Psoas muscle (tissue), 7 donors: ENCODE measurements at regions not wholly inside any gene's neighbourhood (a gene's known extent, or its start where the extent isn't known, plus 50 kb on each side); places are given as distances from the start of the nearest gene placed in this dataset.

Source experiments
- ATAC-seq, 4 donors: fragments of 200-7000 bp; cut with Tn5 transposase; one replicate each; pipeline ENCODE4 v1.9.1; 2020; ENCODE audit warnings: moderate library complexity in 3 of 4, mild to moderate bottlenecking in 2 of 4
- DNase-seq, 2 donors: peaks; one replicate each; pipeline ENCODE4 v3.0.0-alpha.2; 2020
- H3K27ac ChIP-seq: fragments of 200-600 bp; one replicate; pipeline ENCODE4 v1.8.0; 2022
- H3K27me3 ChIP-seq, 3 donors: fragments of 200-600 bp in 1 of 3; one replicate each; pipeline versions ENCODE4 v1.6.1 to v1.8.0; 2013 to 2022; ENCODE audit warnings: low read length in 2 of 3, mild to moderate bottlenecking in 2 of 3, moderate library complexity in 1 of 3; ENCODE audit not compliant: insufficient read depth in 3 of 3
- H3K36me3 ChIP-seq, 2 donors: fragments of 200-600 bp in 1 of 2; one replicate each; pipeline versions ENCODE4 v1.6.1 to v1.8.0; 2013 to 2022; ENCODE audit warnings: low read depth in 1 of 2, mild to moderate bottlenecking in 1 of 2, moderate library complexity in 1 of 2; ENCODE audit not compliant: insufficient read depth in 1 of 2
- H3K4me1 ChIP-seq: fragments of 200-600 bp; one replicate; pipeline ENCODE4 v1.8.0; 2022
- H3K4me3 ChIP-seq: fragments of 200-600 bp; one replicate; pipeline ENCODE4 v1.8.0; 2022; ENCODE audit warnings: mild to moderate bottlenecking
- H3K9me3 ChIP-seq: fragments of 200-600 bp; one replicate; pipeline ENCODE4 v1.8.0; 2022
- WGBS, 3 donors: extraction: QIAGEN DNeasy Blood & Tissue Kit; methylation state at CpG; one replicate each; pipeline versions ENCODE4 v1.1.6 to v1.1.7; 2013; 5-methylcytosine and 5-hydroxymethylcytosine counted together
- intact Hi-C, 2 donors: fragments of 100-400 bp; cut with DNase I; formaldehyde crosslinking; loops; one replicate each; pipeline versions ENCODE4 v1.11.0 to v1.14.2; 2022
- TF ChIP-seq, protein P1 (sequence below): fragments of 200-600 bp; IDR thresholded peaks from one replicate; pipeline ENCODE4 v1.8.0; 2022; ENCODE audit warnings: antibody characterized with exemption
- donor health status: healthy with polysubstance abuse.
- donor health status: DM: no; HTN: no; CAD: no; lungs with moderate emphysema.
- donor health status: Bipolar disorder and iron deficiency.
- donor health status: healthy.
- donor health status: DM: yes; HTN: yes; CAD: no.
- donor health status: DM: no; HTN: no; CAD: no.
- donor health status: DM: yes; HTN: yes; CAD: no.

- H3K4me3 ChIP-seq: no peak overlapping the region
- 86 to 88% (median 86%) methylated on average over 1 of the region's 1 CpG for WGBS, 3 donors
- TF ChIP-seq, protein P1, sequence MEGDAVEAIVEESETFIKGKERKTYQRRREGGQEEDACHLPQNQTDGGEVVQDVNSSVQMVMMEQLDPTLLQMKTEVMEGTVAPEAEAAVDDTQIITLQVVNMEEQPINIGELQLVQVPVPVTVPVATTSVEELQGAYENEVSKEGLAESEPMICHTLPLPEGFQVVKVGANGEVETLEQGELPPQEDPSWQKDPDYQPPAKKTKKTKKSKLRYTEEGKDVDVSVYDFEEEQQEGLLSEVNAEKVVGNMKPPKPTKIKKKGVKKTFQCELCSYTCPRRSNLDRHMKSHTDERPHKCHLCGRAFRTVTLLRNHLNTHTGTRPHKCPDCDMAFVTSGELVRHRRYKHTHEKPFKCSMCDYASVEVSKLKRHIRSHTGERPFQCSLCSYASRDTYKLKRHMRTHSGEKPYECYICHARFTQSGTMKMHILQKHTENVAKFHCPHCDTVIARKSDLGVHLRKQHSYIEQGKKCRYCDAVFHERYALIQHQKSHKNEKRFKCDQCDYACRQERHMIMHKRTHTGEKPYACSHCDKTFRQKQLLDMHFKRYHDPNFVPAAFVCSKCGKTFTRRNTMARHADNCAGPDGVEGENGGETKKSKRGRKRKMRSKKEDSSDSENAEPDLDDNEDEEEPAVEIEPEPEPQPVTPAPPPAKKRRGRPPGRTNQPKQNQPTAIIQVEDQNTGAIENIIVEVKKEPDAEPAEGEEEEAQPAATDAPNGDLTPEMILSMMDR: no peak
- H3K27me3 ChIP-seq: no peaks in the 10 kb centered on the region
- no peak for ATAC-seq
- H3K9me3 ChIP-seq: no peaks in the 10 kb centered on the region
- intact Hi-C loops: no loop called here
- H3K4me1 ChIP-seq: peaks cover 3% of the 10 kb centered on the region
- no peak for DNase-seq
- H3K36me3 ChIP-seq: no peaks in the 10 kb centered on the region
- no peak overlapping the region for H3K27ac ChIP-seq
Observed at GRCh38 chr11:128182844-128183243, 404.5 kb downstream of the ETS1 start.

- TF ChIP-seq, protein P1: no peak
- intact Hi-C loops: no loop called here
- H3K27me3 ChIP-seq: no peaks in the 10 kb centered on the region
- ATAC-seq (no peak), DNase-seq (no peak)
- peaks cover 3% of the 10 kb centered on the region for H3K4me1 ChIP-seq
- no peak overlapping the region for H3K27ac ChIP-seq
- H3K36me3 ChIP-seq: no peaks in the 10 kb centered on the region
- WGBS, 3 donors: 95 to 100% (median 96%) methylated on average over 5 of the region's 5 CpGs
- no peaks in the 10 kb centered on the region for H3K9me3 ChIP-seq
- no peak overlapping the region for H3K4me3 ChIP-seq
Observed at GRCh38 chr11:128181984-128182383, 405.4 kb downstream of the ETS1 start.

DNA sequence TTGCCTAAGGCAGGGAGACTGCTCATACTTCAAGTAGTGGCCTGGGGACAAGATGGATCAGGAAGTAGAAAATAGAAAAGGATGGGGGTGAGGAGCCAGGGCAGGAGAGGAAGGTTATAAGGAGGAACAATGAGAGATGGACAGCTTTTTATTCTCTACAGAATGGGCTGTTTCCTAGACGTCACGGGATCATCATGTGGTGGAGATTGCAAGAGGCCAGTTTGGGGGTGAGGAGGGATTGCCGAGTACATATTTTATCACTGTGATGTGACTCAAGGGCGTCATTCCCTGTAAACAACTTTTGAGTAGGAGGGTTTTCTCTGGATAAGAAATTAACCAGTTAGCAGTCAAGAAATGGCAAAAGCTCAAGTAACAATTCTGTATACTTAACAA, 406.3 kb downstream of the ETS1 start:
- Histone ChIP-seq H3K4me1 (peaks cover 3% of the 10 kb centered on the region), H3K9me3 (no peaks in the 10 kb centered on the region), H3K4me3 (no peak overlapping the region), H3K27ac (no peak overlapping the region), H3K27me3 (peaks cover 0 to 5% (median 0%) of the 10 kb centered on the region in 3 donors), H3K36me3 (no peaks in the 10 kb centered on the region)
- DNase-seq (no peak), ATAC-seq (no peak)
- intact Hi-C loops: no loop called here
- TF ChIP-seq, protein P1: no peak
- WGBS, 3 donors: 80 to 92% (median 92%) methylated on average over 4 of the region's 4 CpGs

DNA sequence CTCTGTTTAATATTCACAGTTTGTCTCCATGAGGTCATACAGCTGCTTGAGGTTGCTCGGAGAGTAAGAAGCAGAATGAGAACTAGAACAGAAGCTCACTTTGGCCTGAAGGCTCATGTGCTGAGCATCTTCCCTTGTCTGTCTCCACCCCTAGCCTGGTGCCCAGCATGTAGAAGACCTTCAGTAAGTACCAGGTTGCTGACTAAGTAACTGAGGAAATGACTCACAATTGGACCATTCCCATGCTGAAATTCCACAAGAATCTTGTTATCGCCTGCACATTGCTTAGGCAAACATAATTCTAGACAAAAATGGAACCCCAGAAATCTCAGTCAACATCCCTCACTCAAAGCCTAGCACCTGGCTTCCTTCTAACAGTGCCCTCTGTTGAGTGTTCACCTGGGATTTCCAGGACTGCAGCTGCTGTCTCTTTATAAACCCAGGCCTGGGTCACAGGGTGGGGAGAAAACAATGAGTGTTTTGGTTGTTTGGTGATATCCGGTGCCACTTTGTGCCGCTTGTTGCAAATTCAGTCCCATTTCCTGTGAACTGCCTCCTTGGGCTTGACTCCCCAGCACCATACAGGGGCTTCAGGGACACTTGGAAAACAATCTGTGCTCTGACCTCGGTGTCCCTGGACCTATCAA, 406.8 kb downstream of the ETS1 start:
- Histone ChIP-seq H3K27ac (no peak overlapping the region), H3K27me3 (peaks cover 0 to 5% (median under 1%) of the 10 kb centered on the region in 3 donors), H3K4me1 (peaks cover 3% of the 10 kb centered on the region), H3K4me3 (no peak overlapping the region), H3K36me3 (no peaks in the 10 kb centered on the region), H3K9me3 (no peaks in the 10 kb centered on the region)
- no peak for DNase-seq
- 58 to 70% (median 62%) methylated on average over 5 of the region's 5 CpGs for WGBS, 3 donors
- TF ChIP-seq, protein P1: no peak
- ATAC-seq: no peak
- intact Hi-C loops: no loop called here

- WGBS, 3 donors: 70 to 95% (median 81%) methylated on average over 1 of the region's 1 CpG
- Histone ChIP-seq H3K27me3 (peaks cover 0 to 5% (median 4%) of the 10 kb centered on the region in 3 donors), H3K4me3 (no peak overlapping the region), H3K27ac (no peak overlapping the region), H3K9me3 (no peaks in the 10 kb centered on the region), H3K36me3 (no peaks in the 10 kb centered on the region), H3K4me1 (peaks cover 3% of the 10 kb centered on the region)
- ATAC-seq (no peak), DNase-seq (no peak)
- TF ChIP-seq, protein P1: no peak
- intact Hi-C loops: no loop called here
Observed at GRCh38 chr11:128179512-128179911, 407.8 kb downstream of the ETS1 start.
